ENCODE measurements at regions not wholly inside any gene's neighbourhood (a gene's known extent, or its start where the extent isn't known, plus 50 kb on each side); places are given as distances from the start of the nearest gene placed in this dataset.

DNA sequence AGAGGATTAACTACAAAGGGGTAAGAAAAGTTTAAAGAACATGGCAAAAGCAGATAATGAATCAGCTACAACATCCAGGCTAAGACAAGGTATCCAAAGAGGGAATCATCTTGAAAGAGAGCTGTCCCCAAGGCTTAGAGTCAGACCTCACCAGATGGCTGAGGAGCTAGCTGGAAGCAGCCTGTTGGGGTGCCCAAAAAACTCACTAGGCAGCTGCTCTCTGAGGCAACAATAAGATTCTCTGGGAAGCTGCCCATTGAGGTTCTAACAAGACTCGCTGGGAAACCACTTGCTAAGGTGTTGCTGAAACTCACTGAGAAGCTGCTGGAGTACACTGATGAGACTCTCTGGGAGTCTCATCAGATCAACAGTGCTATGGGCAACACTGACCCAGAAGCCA, 185.2 kb downstream of the CETN3 start:
- no peak overlapping the region for H3K4me3 ChIP-seq (replicated peaks; ENCODE audit: insufficient read depth, low read length)
- H3K27ac ChIP-seq (replicated peaks): no peak overlapping the region
- no peaks in the 10 kb centered on the region for H3K27me3 ChIP-seq (ENCODE audit: insufficient read depth, poor library complexity, severe bottlenecking)
- no peak for DNase-seq (ENCODE audit: low read depth in 1 of 2, low spot score in 1 of 2)
- TF ChIP-seq, protein P1, sequence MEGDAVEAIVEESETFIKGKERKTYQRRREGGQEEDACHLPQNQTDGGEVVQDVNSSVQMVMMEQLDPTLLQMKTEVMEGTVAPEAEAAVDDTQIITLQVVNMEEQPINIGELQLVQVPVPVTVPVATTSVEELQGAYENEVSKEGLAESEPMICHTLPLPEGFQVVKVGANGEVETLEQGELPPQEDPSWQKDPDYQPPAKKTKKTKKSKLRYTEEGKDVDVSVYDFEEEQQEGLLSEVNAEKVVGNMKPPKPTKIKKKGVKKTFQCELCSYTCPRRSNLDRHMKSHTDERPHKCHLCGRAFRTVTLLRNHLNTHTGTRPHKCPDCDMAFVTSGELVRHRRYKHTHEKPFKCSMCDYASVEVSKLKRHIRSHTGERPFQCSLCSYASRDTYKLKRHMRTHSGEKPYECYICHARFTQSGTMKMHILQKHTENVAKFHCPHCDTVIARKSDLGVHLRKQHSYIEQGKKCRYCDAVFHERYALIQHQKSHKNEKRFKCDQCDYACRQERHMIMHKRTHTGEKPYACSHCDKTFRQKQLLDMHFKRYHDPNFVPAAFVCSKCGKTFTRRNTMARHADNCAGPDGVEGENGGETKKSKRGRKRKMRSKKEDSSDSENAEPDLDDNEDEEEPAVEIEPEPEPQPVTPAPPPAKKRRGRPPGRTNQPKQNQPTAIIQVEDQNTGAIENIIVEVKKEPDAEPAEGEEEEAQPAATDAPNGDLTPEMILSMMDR (IDR thresholded peaks at IDR 0.05; ENCODE audit: insufficient read depth, low read length): no peak
- TF ChIP-seq, protein P2, sequence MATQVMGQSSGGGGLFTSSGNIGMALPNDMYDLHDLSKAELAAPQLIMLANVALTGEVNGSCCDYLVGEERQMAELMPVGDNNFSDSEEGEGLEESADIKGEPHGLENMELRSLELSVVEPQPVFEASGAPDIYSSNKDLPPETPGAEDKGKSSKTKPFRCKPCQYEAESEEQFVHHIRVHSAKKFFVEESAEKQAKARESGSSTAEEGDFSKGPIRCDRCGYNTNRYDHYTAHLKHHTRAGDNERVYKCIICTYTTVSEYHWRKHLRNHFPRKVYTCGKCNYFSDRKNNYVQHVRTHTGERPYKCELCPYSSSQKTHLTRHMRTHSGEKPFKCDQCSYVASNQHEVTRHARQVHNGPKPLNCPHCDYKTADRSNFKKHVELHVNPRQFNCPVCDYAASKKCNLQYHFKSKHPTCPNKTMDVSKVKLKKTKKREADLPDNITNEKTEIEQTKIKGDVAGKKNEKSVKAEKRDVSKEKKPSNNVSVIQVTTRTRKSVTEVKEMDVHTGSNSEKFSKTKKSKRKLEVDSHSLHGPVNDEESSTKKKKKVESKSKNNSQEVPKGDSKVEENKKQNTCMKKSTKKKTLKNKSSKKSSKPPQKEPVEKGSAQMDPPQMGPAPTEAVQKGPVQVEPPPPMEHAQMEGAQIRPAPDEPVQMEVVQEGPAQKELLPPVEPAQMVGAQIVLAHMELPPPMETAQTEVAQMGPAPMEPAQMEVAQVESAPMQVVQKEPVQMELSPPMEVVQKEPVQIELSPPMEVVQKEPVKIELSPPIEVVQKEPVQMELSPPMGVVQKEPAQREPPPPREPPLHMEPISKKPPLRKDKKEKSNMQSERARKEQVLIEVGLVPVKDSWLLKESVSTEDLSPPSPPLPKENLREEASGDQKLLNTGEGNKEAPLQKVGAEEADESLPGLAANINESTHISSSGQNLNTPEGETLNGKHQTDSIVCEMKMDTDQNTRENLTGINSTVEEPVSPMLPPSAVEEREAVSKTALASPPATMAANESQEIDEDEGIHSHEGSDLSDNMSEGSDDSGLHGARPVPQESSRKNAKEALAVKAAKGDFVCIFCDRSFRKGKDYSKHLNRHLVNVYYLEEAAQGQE (IDR thresholded peaks at IDR 0.05; ENCODE audit: insufficient replicate concordance, low read depth): no peak
- no peak for TF ChIP-seq POLR2AphosphoS5 (IDR thresholded peaks at IDR 0.05; ENCODE audit: low read depth)
- TF ChIP-seq GABPA (IDR thresholded peaks at IDR 0.05; ENCODE audit: low read depth): no peak
- no peak for TF ChIP-seq SPI1 (IDR thresholded peaks at IDR 0.05; ENCODE audit: borderline replicate concordance, low read depth)

DNA sequence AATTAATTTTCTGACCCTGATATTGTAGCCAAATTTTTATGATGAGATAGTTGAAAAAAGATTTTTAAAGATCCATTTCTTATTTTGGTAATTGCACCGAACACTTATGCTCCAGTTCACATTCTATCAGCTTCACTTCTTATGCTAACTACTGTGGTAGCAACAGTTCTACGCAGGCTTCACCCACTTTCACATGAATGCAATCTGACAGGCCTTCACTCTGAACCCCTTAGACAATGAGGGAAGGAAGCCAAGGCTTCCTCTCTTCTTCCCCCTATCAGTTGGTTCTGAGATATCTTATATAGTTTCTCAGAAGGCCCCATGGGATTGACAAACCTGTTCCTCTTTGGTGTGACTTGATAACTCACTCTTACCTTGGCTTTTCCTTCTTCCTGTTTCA, 185.8 kb downstream of the CETN3 start:
- no peak for DNase-seq (ENCODE audit: low read depth in 1 of 2, low spot score in 1 of 2)
- Histone ChIP-seq H3K27me3 (ENCODE audit: insufficient read depth, poor library complexity, severe bottlenecking) (no peaks in the 10 kb centered on the region), H3K4me3 (replicated peaks; ENCODE audit: insufficient read depth, low read length) (no peak overlapping the region), H3K27ac (replicated peaks) (no peak overlapping the region)
- TF ChIP-seq POLR2AphosphoS5 (IDR thresholded peaks at IDR 0.05; ENCODE audit: low read depth) (no peak), SPI1 (IDR thresholded peaks at IDR 0.05; ENCODE audit: borderline replicate concordance, low read depth) (no peak), GABPA (IDR thresholded peaks at IDR 0.05; ENCODE audit: low read depth) (no peak)
- TF ChIP-seq, protein P1 (IDR thresholded peaks at IDR 0.05; ENCODE audit: insufficient read depth, low read length): no peak
- TF ChIP-seq, protein P2 (IDR thresholded peaks at IDR 0.05; ENCODE audit: insufficient replicate concordance, low read depth): no peak

DNA sequence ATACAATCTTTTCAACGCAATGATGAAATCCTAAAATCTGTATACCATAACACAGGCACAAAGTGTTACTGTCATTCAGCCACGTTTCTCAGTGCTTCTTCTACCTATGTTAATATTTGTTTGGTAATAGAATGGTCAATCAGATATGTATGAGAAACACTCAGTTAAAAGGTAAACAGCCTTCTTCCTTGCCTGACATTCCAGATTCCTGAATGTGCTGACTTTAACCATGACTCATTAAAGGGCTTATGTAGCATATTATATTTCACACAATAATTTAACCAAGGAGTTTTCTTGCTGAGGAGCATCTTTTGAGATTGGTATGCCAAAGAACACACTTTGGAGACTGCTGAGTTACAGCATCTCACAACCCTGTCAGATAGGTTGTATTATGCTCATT, 187.6 kb downstream of the CETN3 start:
- TF ChIP-seq SPI1 (IDR thresholded peaks at IDR 0.05; ENCODE audit: borderline replicate concordance, low read depth): no peak
- no peak for TF ChIP-seq GABPA (IDR thresholded peaks at IDR 0.05; ENCODE audit: low read depth)
- no peak for TF ChIP-seq POLR2AphosphoS5 (IDR thresholded peaks at IDR 0.05; ENCODE audit: low read depth)
- TF ChIP-seq, protein P1 (IDR thresholded peaks at IDR 0.05; ENCODE audit: insufficient read depth, low read length): no peak
- TF ChIP-seq, protein P2 (IDR thresholded peaks at IDR 0.05; ENCODE audit: insufficient replicate concordance, low read depth): no peak
- H3K4me3 ChIP-seq (replicated peaks; ENCODE audit: insufficient read depth, low read length): no peak overlapping the region
- no peaks in the 10 kb centered on the region for H3K27me3 ChIP-seq (ENCODE audit: insufficient read depth, poor library complexity, severe bottlenecking)
- no peak overlapping the region for H3K27ac ChIP-seq (replicated peaks)
- no peak for DNase-seq (ENCODE audit: low read depth in 1 of 2, low spot score in 1 of 2)
